Calu3 (cell line): ENCODE measurements at regions not wholly inside any gene's neighbourhood (a gene's known extent, or its start where the extent isn't known, plus 50 kb on each side); places are given as distances from the start of the nearest gene placed in this dataset.

Source experiments
- BruUV-seq: library from RNA; stranded (reverse); fragments of 400-500 nt; replicated peaks from 2 replicates; lab custom pipeline; 2021; lab: Mats Ljungman, UMichigan
- CTCF ChIA-PET: fragments of 300-600 bp; sonication (Branson Sonifier 250); formaldehyde crosslinking; loops from one replicate; lab custom pipeline; 2022; ENCODE audit warnings: antibody characterized with exemption; lab: Charles Lee
- DNase-seq: peaks from one replicate; pipeline ENCODE4 v3.0.0; 2022
- H3K27ac Mint-ChIP-seq: one replicate; pipeline ENCODE4 v1.8.0; 2022; ENCODE audit warnings: mixed read lengths; ENCODE audit not compliant: unreplicated experiment
- H3K27me3 Mint-ChIP-seq: one replicate; pipeline ENCODE4 v1.8.0; 2022; ENCODE audit warnings: mixed read lengths; ENCODE audit not compliant: unreplicated experiment
- H3K36me3 Mint-ChIP-seq: one replicate; pipeline ENCODE4 v1.8.0; 2022; ENCODE audit warnings: mild to moderate bottlenecking, moderate library complexity, mixed read lengths; ENCODE audit not compliant: insufficient read depth, unreplicated experiment
- H3K4me1 Mint-ChIP-seq: one replicate; pipeline ENCODE4 v1.8.0; 2022; ENCODE audit warnings: mild to moderate bottlenecking, low read depth, mixed read lengths; ENCODE audit not compliant: unreplicated experiment
- H3K4me3 Mint-ChIP-seq: one replicate; pipeline ENCODE4 v1.8.0; 2022; ENCODE audit warnings: mild to moderate bottlenecking, low read depth, moderate library complexity, mixed read lengths; ENCODE audit not compliant: unreplicated experiment
- H3K9me3 Mint-ChIP-seq: one replicate; pipeline ENCODE4 v1.8.0; 2022; ENCODE audit warnings: low read depth, mixed read lengths; ENCODE audit not compliant: unreplicated experiment
- CTCF ChIP-seq: fragments of 200-600 bp; IDR thresholded peaks from one replicate; pipeline ENCODE4 v1.8.0; 2022; ENCODE audit warnings: antibody characterized with exemption; ENCODE audit not compliant: unreplicated experiment
- intact Hi-C: fragments of 100-400 bp; cut with micrococcal nuclease; formaldehyde crosslinking; loops from one replicate; pipeline ENCODE4 v1.10.0; 2022; ENCODE audit not compliant: unreplicated experiment

GRCh38 chr12:28601570-28602058 lies 411.4 kb downstream of the CCDC91 start:
- CTCF ChIA-PET, result no interaction called here
- Mint-ChIP-seq H3K27ac (no peak overlapping the region), H3K4me3 (no peak overlapping the region), H3K27me3 (no peaks in the 10 kb centered on the region), H3K9me3 (peaks cover 2% of the 10 kb centered on the region), H3K36me3 (no peaks in the 10 kb centered on the region), H3K4me1 (peaks cover 8% of the 10 kb centered on the region)
- DNase-seq, result no peak
- BruUV-seq, result no TSS peak
- intact Hi-C loops, result no loop called here
- no peak for TF ChIP-seq CTCF

- no peak for DNase-seq
- TF ChIP-seq CTCF, result no peak
- no peak overlapping the region for H3K27ac Mint-ChIP-seq
- H3K36me3 Mint-ChIP-seq, result no peaks in the 10 kb centered on the region
- H3K9me3 Mint-ChIP-seq, result peaks cover 8% of the 10 kb centered on the region
- H3K4me3 Mint-ChIP-seq, result no peak overlapping the region
- CTCF ChIA-PET, result interaction anchor here (0.6 kb wide), 1 partner anchor 269 kb away, joined by 7 read pairs; no protein-coding TSS in a partner anchor
- H3K4me1 Mint-ChIP-seq, result peaks cover 8% of the 10 kb centered on the region
- BruUV-seq, result no TSS peak
- intact Hi-C loops, result no loop called here
- H3K27me3 Mint-ChIP-seq, result no peaks in the 10 kb centered on the region
These were observed 412.5 kb downstream of the CCDC91 start for GRCh38 chr12:28602786-28603185.

- H3K36me3 Mint-ChIP-seq, result no peaks in the 10 kb centered on the region
- no TSS peak for BruUV-seq
- no peak for DNase-seq
- peaks cover 8% of the 10 kb centered on the region for H3K4me1 Mint-ChIP-seq
- H3K4me3 Mint-ChIP-seq, result no peak overlapping the region
- intact Hi-C loops, result no loop called here
- no peaks in the 10 kb centered on the region for H3K27me3 Mint-ChIP-seq
- CTCF ChIA-PET, result no interaction called here
- H3K9me3 Mint-ChIP-seq, result peaks cover 8% of the 10 kb centered on the region
- no peak for TF ChIP-seq CTCF
- no peak overlapping the region for H3K27ac Mint-ChIP-seq
These were observed 413.0 kb downstream of the CCDC91 start for GRCh38 chr12:28603239-28603638.

- Mint-ChIP-seq H3K27me3 (no peaks in the 10 kb centered on the region), H3K9me3 (peaks cover 8% of the 10 kb centered on the region), H3K4me3 (no peak overlapping the region), H3K4me1 (peaks cover 8% of the 10 kb centered on the region), H3K36me3 (no peaks in the 10 kb centered on the region), H3K27ac (no peak overlapping the region)
- intact Hi-C loops, result no loop called here
- no peak for DNase-seq
- no TSS peak for BruUV-seq
- CTCF ChIA-PET, result interaction anchor here (0.5 kb wide), 1 partner anchor 232 kb away, joined by 4 read pairs; no protein-coding TSS in a partner anchor
- TF ChIP-seq CTCF, result no peak
These were observed 413.5 kb downstream of the CCDC91 start for GRCh38 chr12:28603801-28604200.
